Glutamatergic neuron (in vitro differentiated cells): ENCODE measurements at regions not wholly inside any gene's neighbourhood (a gene's known extent, or its start where the extent isn't known, plus 50 kb on each side); places are given as distances from the start of the nearest gene placed in this dataset.

Experiments
- DNase-seq: peaks from one replicate; pipeline ENCODE4 v3.0.0; 2022
- H3K27ac Mint-ChIP-seq: one replicate; pipeline ENCODE4 v1.8.0; 2020; ENCODE audit warnings: mild to moderate bottlenecking, mixed read lengths, inconsistent platforms; ENCODE audit not compliant: unreplicated experiment
- H3K27me3 Mint-ChIP-seq: one replicate; pipeline ENCODE4 v1.8.0; 2020; ENCODE audit warnings: mild to moderate bottlenecking, moderate library complexity, mixed read lengths, inconsistent platforms; ENCODE audit not compliant: unreplicated experiment
- H3K36me3 Mint-ChIP-seq: one replicate; pipeline ENCODE4 v1.8.0; 2020; ENCODE audit warnings: mild to moderate bottlenecking, mixed read lengths, inconsistent platforms; ENCODE audit not compliant: unreplicated experiment
- H3K4me1 Mint-ChIP-seq: one replicate; pipeline ENCODE4 v1.8.0; 2020; ENCODE audit warnings: mild to moderate bottlenecking, low read depth, mixed read lengths, inconsistent platforms; ENCODE audit not compliant: unreplicated experiment
- H3K4me3 Mint-ChIP-seq: one replicate; pipeline ENCODE4 v1.8.0; 2020; ENCODE audit warnings: mild to moderate bottlenecking, mixed read lengths, inconsistent platforms; ENCODE audit not compliant: unreplicated experiment
- H3K9me3 Mint-ChIP-seq: one replicate; pipeline ENCODE4 v1.8.0; 2020; ENCODE audit warnings: mild to moderate bottlenecking, moderate library complexity, mixed read lengths, inconsistent platforms; ENCODE audit not compliant: unreplicated experiment
- TF ChIP-seq, protein P1 (sequence below): fragments of 200-600 bp; sonication (generic); IDR thresholded peaks from one replicate; pipeline ENCODE4 v1.5.0; 2021; ENCODE audit not compliant: partially characterized antibody, unreplicated experiment

DNA sequence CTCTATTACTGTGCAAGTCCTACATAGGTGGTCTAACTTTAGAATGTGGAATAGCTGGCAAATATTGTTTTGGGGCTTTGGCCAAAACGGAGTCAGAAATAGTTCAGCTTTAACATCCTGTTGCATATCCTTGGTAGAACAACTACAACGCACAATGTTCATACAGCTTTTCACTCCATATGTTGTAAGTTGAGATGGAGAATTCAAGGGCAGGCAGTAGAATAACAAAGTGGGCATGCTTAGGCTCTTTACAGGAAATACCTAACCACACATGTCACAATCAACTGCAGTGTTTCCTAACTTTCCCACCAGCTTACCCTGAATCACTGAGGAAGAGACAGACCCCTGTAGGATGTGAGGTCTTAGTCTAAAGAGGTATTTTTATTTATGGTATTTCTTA is 122.3 kb downstream of the PPP1R3A start:
- Mint-ChIP-seq H3K27me3 (peaks cover 6% of the 10 kb centered on the region), H3K36me3 (no peaks in the 10 kb centered on the region), H3K27ac (no peak overlapping the region), H3K4me1 (peaks cover 32% of the 10 kb centered on the region), H3K4me3 (no peak overlapping the region), H3K9me3 (peaks cover 10% of the 10 kb centered on the region)
- TF ChIP-seq, protein P1, sequence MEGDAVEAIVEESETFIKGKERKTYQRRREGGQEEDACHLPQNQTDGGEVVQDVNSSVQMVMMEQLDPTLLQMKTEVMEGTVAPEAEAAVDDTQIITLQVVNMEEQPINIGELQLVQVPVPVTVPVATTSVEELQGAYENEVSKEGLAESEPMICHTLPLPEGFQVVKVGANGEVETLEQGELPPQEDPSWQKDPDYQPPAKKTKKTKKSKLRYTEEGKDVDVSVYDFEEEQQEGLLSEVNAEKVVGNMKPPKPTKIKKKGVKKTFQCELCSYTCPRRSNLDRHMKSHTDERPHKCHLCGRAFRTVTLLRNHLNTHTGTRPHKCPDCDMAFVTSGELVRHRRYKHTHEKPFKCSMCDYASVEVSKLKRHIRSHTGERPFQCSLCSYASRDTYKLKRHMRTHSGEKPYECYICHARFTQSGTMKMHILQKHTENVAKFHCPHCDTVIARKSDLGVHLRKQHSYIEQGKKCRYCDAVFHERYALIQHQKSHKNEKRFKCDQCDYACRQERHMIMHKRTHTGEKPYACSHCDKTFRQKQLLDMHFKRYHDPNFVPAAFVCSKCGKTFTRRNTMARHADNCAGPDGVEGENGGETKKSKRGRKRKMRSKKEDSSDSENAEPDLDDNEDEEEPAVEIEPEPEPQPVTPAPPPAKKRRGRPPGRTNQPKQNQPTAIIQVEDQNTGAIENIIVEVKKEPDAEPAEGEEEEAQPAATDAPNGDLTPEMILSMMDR = no peak
- DNase-seq = no peak

GRCh38 chr7:113794573-113794972 is 124.2 kb downstream of the PPP1R3A start:
- H3K27ac Mint-ChIP-seq = no peak overlapping the region

DNA sequence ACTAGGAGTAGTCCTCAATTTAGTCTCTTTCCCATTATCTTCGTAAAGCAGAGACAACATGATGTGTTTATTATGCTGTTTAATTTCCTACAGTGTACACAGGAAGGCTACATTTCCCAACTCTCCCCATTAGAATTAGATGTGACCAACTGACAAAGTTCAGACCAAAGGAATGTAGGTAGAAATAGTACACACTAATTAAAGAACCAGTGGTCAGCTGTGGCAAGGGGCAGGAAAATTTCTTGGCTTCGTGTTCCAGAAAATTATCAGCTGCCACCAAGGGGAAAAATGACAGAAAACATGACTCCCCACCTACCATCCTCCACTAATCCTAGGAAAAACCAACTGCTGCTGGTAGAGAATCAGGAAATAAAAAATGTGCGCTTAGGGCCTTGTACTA is 125.6 kb downstream of the PPP1R3A start:
- no peak overlapping the region for H3K4me3 Mint-ChIP-seq
- H3K36me3 Mint-ChIP-seq = no peaks in the 10 kb centered on the region
- H3K9me3 Mint-ChIP-seq = peaks cover 3% of the 10 kb centered on the region
- DNase-seq = no peak
- TF ChIP-seq, protein P1 = no peak
- H3K27me3 Mint-ChIP-seq = no peaks in the 10 kb centered on the region
- peaks cover 10% of the 10 kb centered on the region for H3K4me1 Mint-ChIP-seq
- no peak overlapping the region for H3K27ac Mint-ChIP-seq

More at GRCh38 chr7:113794573-113794972, 124.2 kb downstream of the PPP1R3A start:
- TF ChIP-seq, protein P1 = no peak
- Mint-ChIP-seq H3K9me3 (peaks cover 4% of the 10 kb centered on the region), H3K27me3 (no peaks in the 10 kb centered on the region), H3K4me3 (no peak overlapping the region), H3K4me1 (peaks cover 19% of the 10 kb centered on the region), H3K36me3 (no peaks in the 10 kb centered on the region)
- no peak for DNase-seq

GRCh38 chr7:113790025-113790424 is 128.8 kb downstream of the PPP1R3A start:
- Mint-ChIP-seq H3K4me1 (peaks cover 12% of the 10 kb centered on the region), H3K27me3 (no peaks in the 10 kb centered on the region), H3K9me3 (peaks cover 3% of the 10 kb centered on the region), H3K36me3 (no peaks in the 10 kb centered on the region), H3K4me3 (no peak overlapping the region), H3K27ac (no peak overlapping the region)
- TF ChIP-seq, protein P1 = no peak
- DNase-seq = no peak

GRCh38 chr7:113787106-113787505 is 131.7 kb downstream of the PPP1R3A start:
- Mint-ChIP-seq H3K4me1 (peaks cover 1% of the 10 kb centered on the region), H3K9me3 (no peaks in the 10 kb centered on the region), H3K36me3 (no peaks in the 10 kb centered on the region), H3K27me3 (no peaks in the 10 kb centered on the region), H3K27ac (no peak overlapping the region), H3K4me3 (no peak overlapping the region)
- TF ChIP-seq, protein P1 = no peak
- no peak for DNase-seq
